Central memory CD8-positive, alpha-beta T cell (primary cell): ENCODE measurements at regions not wholly inside any gene's neighbourhood (a gene's known extent, or its start where the extent isn't known, plus 50 kb on each side); places are given as distances from the start of the nearest gene placed in this dataset.

Source experiments
- ATAC-seq: fragments of 150-1000 bp; cut with Tn5 transposase; replicated peaks from 2 replicates; pipeline ENCODE4 v1.10.0; 2022; ENCODE audit warnings: mild to moderate bottlenecking, moderate FRiP score, moderate number of reproducible peaks; ENCODE audit not compliant: poor library complexity, severe bottlenecking; ENCODE audit errors: extremely low read depth
- DNase-seq, 2 donors: peaks; one replicate each; pipeline ENCODE4 v3.0.0; 2021; ENCODE audit warnings: low spot score in 2 of 2
- H3K27ac Mint-ChIP-seq: one replicate; pipeline ENCODE4 v1.8.0; 2022; ENCODE audit warnings: low read depth, mild to moderate bottlenecking, moderate library complexity, mixed read lengths
- H3K27me3 Mint-ChIP-seq: one replicate; pipeline ENCODE4 v1.8.0; 2022; ENCODE audit warnings: mixed read lengths
- H3K36me3 Mint-ChIP-seq: one replicate; pipeline ENCODE4 v1.8.0; 2022; ENCODE audit warnings: mild to moderate bottlenecking, moderate library complexity, mixed read lengths; ENCODE audit not compliant: insufficient read depth
- H3K4me1 Mint-ChIP-seq: one replicate; pipeline ENCODE4 v1.8.0; 2022; ENCODE audit warnings: mixed read lengths
- H3K4me3 Mint-ChIP-seq: one replicate; pipeline ENCODE4 v1.8.0; 2022; ENCODE audit warnings: mild to moderate bottlenecking, moderate library complexity, mixed read lengths
- H3K9me3 Mint-ChIP-seq: one replicate; pipeline ENCODE4 v1.8.0; 2022; ENCODE audit warnings: mixed read lengths

- ATAC-seq (no peak), DNase-seq (no peak)
- Mint-ChIP-seq H3K27ac (no peak overlapping the region), H3K4me3 (no peak overlapping the region), H3K4me1 (no peaks in the 10 kb centered on the region), H3K36me3 (no peaks in the 10 kb centered on the region), H3K27me3 (no peaks in the 10 kb centered on the region), H3K9me3 (peaks cover 7% of the 10 kb centered on the region)
These were observed 1035.7 kb upstream of the FBXO33 start for GRCh38 chr14:40467969-40468368.

- Mint-ChIP-seq H3K36me3 (no peaks in the 10 kb centered on the region), H3K27me3 (no peaks in the 10 kb centered on the region), H3K9me3 (peaks cover 7% of the 10 kb centered on the region), H3K4me3 (no peak overlapping the region), H3K27ac (no peak overlapping the region), H3K4me1 (no peaks in the 10 kb centered on the region)
- DNase-seq (no peak), ATAC-seq (no peak)
These were observed 1032.3 kb upstream of the FBXO33 start for GRCh38 chr14:40464531-40464930.

GRCh38 chr14:40463886-40464285 is 1031.7 kb upstream of the FBXO33 start:
- Mint-ChIP-seq H3K36me3 (no peaks in the 10 kb centered on the region), H3K4me1 (no peaks in the 10 kb centered on the region), H3K27me3 (no peaks in the 10 kb centered on the region), H3K27ac (no peak overlapping the region), H3K4me3 (no peak overlapping the region), H3K9me3 (peaks cover 7% of the 10 kb centered on the region)
- ATAC-seq = no peak
- DNase-seq = no peak

- ATAC-seq (no peak), DNase-seq (no peak)
- no peaks in the 10 kb centered on the region for H3K4me1 Mint-ChIP-seq
- no peaks in the 10 kb centered on the region for H3K36me3 Mint-ChIP-seq
- H3K27me3 Mint-ChIP-seq = no peaks in the 10 kb centered on the region
- H3K27ac Mint-ChIP-seq = no peak overlapping the region
- no peak overlapping the region for H3K4me3 Mint-ChIP-seq
- no peaks in the 10 kb centered on the region for H3K9me3 Mint-ChIP-seq
These were observed 1020.4 kb upstream of the FBXO33 start for GRCh38 chr14:40452674-40453073.

GRCh38 chr14:40447017-40447416 is 1014.8 kb upstream of the FBXO33 start:
- DNase-seq = no peak
- no peaks in the 10 kb centered on the region for H3K4me1 Mint-ChIP-seq
- peaks cover 14% of the 10 kb centered on the region for H3K9me3 Mint-ChIP-seq
- ATAC-seq = no peak
- H3K4me3 Mint-ChIP-seq = no peak overlapping the region
- no peaks in the 10 kb centered on the region for H3K27me3 Mint-ChIP-seq
- H3K27ac Mint-ChIP-seq = no peak overlapping the region
- H3K36me3 Mint-ChIP-seq = no peaks in the 10 kb centered on the region

- DNase-seq = no peak
- H3K4me1 Mint-ChIP-seq = no peaks in the 10 kb centered on the region
These were observed 1012.8 kb upstream of the FBXO33 start for GRCh38 chr14:40445020-40445419.

GRCh38 chr14:40436551-40436950 is 1004.3 kb upstream of the FBXO33 start:
- H3K27me3 Mint-ChIP-seq = no peaks in the 10 kb centered on the region
- no peak for DNase-seq
- no peaks in the 10 kb centered on the region for H3K4me1 Mint-ChIP-seq
- H3K9me3 Mint-ChIP-seq = no peaks in the 10 kb centered on the region
- no peak overlapping the region for H3K27ac Mint-ChIP-seq
- no peak for ATAC-seq
- no peaks in the 10 kb centered on the region for H3K36me3 Mint-ChIP-seq
- H3K4me3 Mint-ChIP-seq = no peak overlapping the region

More at GRCh38 chr14:40445020-40445419, 1012.8 kb upstream of the FBXO33 start:
- no peak for ATAC-seq
- H3K9me3 Mint-ChIP-seq = peaks cover 14% of the 10 kb centered on the region
- H3K27ac Mint-ChIP-seq = no peak overlapping the region
- H3K36me3 Mint-ChIP-seq = no peaks in the 10 kb centered on the region
- H3K4me3 Mint-ChIP-seq = no peak overlapping the region
- H3K27me3 Mint-ChIP-seq = no peaks in the 10 kb centered on the region

- Mint-ChIP-seq H3K36me3 (no peaks in the 10 kb centered on the region), H3K4me3 (no peak overlapping the region), H3K27me3 (no peaks in the 10 kb centered on the region), H3K9me3 (no peaks in the 10 kb centered on the region), H3K27ac (no peak overlapping the region), H3K4me1 (no peaks in the 10 kb centered on the region)
- ATAC-seq = no peak
- no peak for DNase-seq
These were observed 985.7 kb upstream of the FBXO33 start for GRCh38 chr14:40417777-40418401.

- H3K27ac Mint-ChIP-seq = no peak overlapping the region
- DNase-seq (no peak), ATAC-seq (no peak)
- no peak overlapping the region for H3K4me3 Mint-ChIP-seq
- no peaks in the 10 kb centered on the region for H3K9me3 Mint-ChIP-seq
- H3K36me3 Mint-ChIP-seq = no peaks in the 10 kb centered on the region
- H3K4me1 Mint-ChIP-seq = no peaks in the 10 kb centered on the region
- no peaks in the 10 kb centered on the region for H3K27me3 Mint-ChIP-seq
These were observed 984.3 kb upstream of the FBXO33 start for GRCh38 chr14:40416565-40416964.

GRCh38 chr14:40414386-40414785 is 982.2 kb upstream of the FBXO33 start:
- Mint-ChIP-seq H3K36me3 (no peaks in the 10 kb centered on the region), H3K4me1 (no peaks in the 10 kb centered on the region), H3K4me3 (no peak overlapping the region), H3K27me3 (no peaks in the 10 kb centered on the region), H3K9me3 (peaks cover 8% of the 10 kb centered on the region), H3K27ac (no peak overlapping the region)
- no peak for DNase-seq
- ATAC-seq = no peak

GRCh38 chr14:40413136-40413535 is 980.9 kb upstream of the FBXO33 start:
- no peak overlapping the region for H3K27ac Mint-ChIP-seq
- ATAC-seq (no peak), DNase-seq (no peak)
- no peaks in the 10 kb centered on the region for H3K36me3 Mint-ChIP-seq
- no peaks in the 10 kb centered on the region for H3K27me3 Mint-ChIP-seq
- H3K9me3 Mint-ChIP-seq = peaks cover 14% of the 10 kb centered on the region
- no peak overlapping the region for H3K4me3 Mint-ChIP-seq
- no peaks in the 10 kb centered on the region for H3K4me1 Mint-ChIP-seq

- Mint-ChIP-seq H3K27ac (no peak overlapping the region), H3K4me1 (no peaks in the 10 kb centered on the region), H3K27me3 (no peaks in the 10 kb centered on the region), H3K36me3 (no peaks in the 10 kb centered on the region), H3K4me3 (no peak overlapping the region), H3K9me3 (peaks cover 26% of the 10 kb centered on the region)
- ATAC-seq = no peak
- DNase-seq = no peak
These were observed 978.5 kb upstream of the FBXO33 start for GRCh38 chr14:40410708-40411107.

- no peaks in the 10 kb centered on the region for H3K27me3 Mint-ChIP-seq
- ATAC-seq = no peak
- no peaks in the 10 kb centered on the region for H3K4me1 Mint-ChIP-seq
- peaks cover 12% of the 10 kb centered on the region for H3K9me3 Mint-ChIP-seq
- no peaks in the 10 kb centered on the region for H3K36me3 Mint-ChIP-seq
- no peak overlapping the region for H3K27ac Mint-ChIP-seq
- no peak overlapping the region for H3K4me3 Mint-ChIP-seq
- DNase-seq = no peak
These were observed 970.7 kb upstream of the FBXO33 start for GRCh38 chr14:40402957-40403356.

GRCh38 chr14:40398981-40399380 is 966.7 kb upstream of the FBXO33 start:
- Mint-ChIP-seq H3K27me3 (no peaks in the 10 kb centered on the region), H3K36me3 (no peaks in the 10 kb centered on the region), H3K4me3 (no peak overlapping the region), H3K9me3 (no peaks in the 10 kb centered on the region), H3K4me1 (no peaks in the 10 kb centered on the region), H3K27ac (no peak overlapping the region)
- DNase-seq (no peak), ATAC-seq (no peak)
